H9 (cell line): ENCODE measurements at regions not wholly inside any gene's neighbourhood (a gene's known extent, or its start where the extent isn't known, plus 50 kb on each side); places are given as distances from the start of the nearest gene placed in this dataset.

Source experiments
- DNase-seq: peaks from one replicate; pipeline ENCODE4 v3.0.0-alpha.2; 2017
- H2AFZ ChIP-seq: one replicate; pipeline ENCODE4 v1.6.1; 2013; ENCODE audit warnings: mild to moderate bottlenecking, low read length, control low read depth, moderate library complexity
- H2AK5ac ChIP-seq: 2 replicates; pipeline ENCODE4 v1.6.1; 2013; ENCODE audit warnings: low read length, control low read depth, mixed read lengths; ENCODE audit not compliant: insufficient read length
- H2BK120ac ChIP-seq: one replicate; pipeline ENCODE4 v1.6.1; 2013; ENCODE audit warnings: low read depth, mild to moderate bottlenecking, low read length, control low read depth, inconsistent platforms; ENCODE audit not compliant: poor library complexity, severe bottlenecking
- H2BK12ac ChIP-seq: 2 replicates; pipeline ENCODE4 v1.6.1; 2013; ENCODE audit warnings: low read length, control low read depth, mixed read lengths, low read depth; ENCODE audit not compliant: insufficient read length
- H2BK15ac ChIP-seq: 2 replicates; pipeline ENCODE4 v1.6.1; 2013; ENCODE audit warnings: low read depth, low read length, control low read depth
- H2BK20ac ChIP-seq: one replicate; pipeline ENCODE4 v1.6.1; 2013; ENCODE audit warnings: low read depth, mild to moderate bottlenecking, low read length, control low read depth, inconsistent platforms; ENCODE audit not compliant: poor library complexity, severe bottlenecking
- H2BK5ac ChIP-seq: 2 replicates; pipeline ENCODE4 v1.6.1; 2013; ENCODE audit warnings: low read length, control low read depth, mixed read lengths; ENCODE audit not compliant: insufficient read length
- H3K14ac ChIP-seq: 2 replicates; pipeline ENCODE4 v1.6.1; 2013; ENCODE audit warnings: low read length, control low read depth; ENCODE audit not compliant: insufficient read depth
- H3K18ac ChIP-seq: 2 replicates; pipeline ENCODE4 v1.6.1; 2013; ENCODE audit warnings: low read depth, mild to moderate bottlenecking, mixed read lengths, low read length, control low read depth; ENCODE audit not compliant: insufficient read length
- H3K23ac ChIP-seq: 2 replicates; pipeline ENCODE4 v1.6.1; 2013; ENCODE audit warnings: low read length, control low read depth, mixed read lengths, low read depth; ENCODE audit not compliant: insufficient read length
- H3K23me2 ChIP-seq: 2 replicates; pipeline ENCODE4 v1.6.1; 2013; ENCODE audit warnings: low read depth, mild to moderate bottlenecking, mixed read lengths, low read length, control low read depth; ENCODE audit not compliant: insufficient read length, poor library complexity, severe bottlenecking
- H3K27ac ChIP-seq: 2 replicates; pipeline ENCODE4 v1.5.1; 2013; ENCODE audit warnings: low read length, control low read depth, mixed read lengths, low read depth; ENCODE audit not compliant: insufficient read length
- H3K27me3 ChIP-seq: 2 replicates; pipeline ENCODE4 v1.6.1; 2013; ENCODE audit warnings: low read length, control low read depth, inconsistent platforms; ENCODE audit not compliant: insufficient read depth
- H3K4ac ChIP-seq: 2 replicates; pipeline ENCODE4 v1.6.1; 2013; ENCODE audit warnings: low read depth, mild to moderate bottlenecking, control low read depth, inconsistent platforms, low read length, moderate library complexity
- H3K4me1 ChIP-seq: 2 replicates; pipeline ENCODE4 v1.6.1; 2013; ENCODE audit warnings: low read length, control low read depth, inconsistent platforms; ENCODE audit not compliant: insufficient read depth
- H3K4me2 ChIP-seq: 2 replicates; pipeline ENCODE4 v1.6.1; 2013; ENCODE audit warnings: low read length, control low read depth, mixed read lengths; ENCODE audit not compliant: insufficient read length, insufficient read depth
- H3K56ac ChIP-seq: 2 replicates; pipeline ENCODE4 v1.6.1; 2013; ENCODE audit warnings: low read depth, mild to moderate bottlenecking, mixed read lengths, low read length, control low read depth; ENCODE audit not compliant: insufficient read length
- H3K79me1 ChIP-seq: 2 replicates; pipeline ENCODE4 v1.6.1; 2013; ENCODE audit warnings: low read depth, mild to moderate bottlenecking, moderate library complexity, low read length, control low read depth, inconsistent platforms; ENCODE audit not compliant: insufficient read depth, poor library complexity, severe bottlenecking
- H3K79me2 ChIP-seq: 2 replicates; pipeline ENCODE4 v1.6.1; 2013; ENCODE audit warnings: low read length, control low read depth, inconsistent platforms; ENCODE audit not compliant: insufficient read depth
- H3K9ac ChIP-seq: 2 replicates; pipeline ENCODE4 v1.6.1; 2013; ENCODE audit warnings: low read length, control low read depth, mixed read lengths; ENCODE audit not compliant: insufficient read length; ENCODE audit errors: extremely low read depth
- H3K9me3 ChIP-seq: one replicate; pipeline ENCODE4 v1.6.1; 2013; ENCODE audit warnings: low read depth, low read length, inconsistent platforms; ENCODE audit not compliant: control insufficient read depth
- H3T11ph ChIP-seq: one replicate; pipeline ENCODE4 v1.6.1; 2013; ENCODE audit warnings: mild to moderate bottlenecking, low read length, control low read depth, inconsistent platforms
- H4K20me1 ChIP-seq: one replicate; pipeline ENCODE4 v1.6.1; 2013; ENCODE audit not compliant: control insufficient read depth, insufficient read length, insufficient read depth
- H4K5ac ChIP-seq: 2 replicates; pipeline ENCODE4 v1.6.1; 2013; ENCODE audit warnings: low read depth, mild to moderate bottlenecking, mixed read lengths, low read length, control low read depth; ENCODE audit not compliant: insufficient read length
- H4K8ac ChIP-seq: replicated peaks from 2 replicates; pipeline ENCODE4 v1.6.1; 2013; ENCODE audit warnings: low read length, control low read depth, mixed read lengths, low read depth; ENCODE audit not compliant: insufficient read length
- H4K91ac ChIP-seq: 2 replicates; pipeline ENCODE4 v1.6.1; 2013; ENCODE audit warnings: low read depth, mild to moderate bottlenecking, moderate library complexity, mixed read lengths, low read length, control low read depth; ENCODE audit not compliant: insufficient read length
- H3K27ac Mint-ChIP-seq, 3 experiments: 2 replicates in 2 of 3; 3 replicates in 1 of 3; pipeline ENCODE4 v1.8.0; 2020 to 2021; ENCODE audit warnings: mixed read lengths in 3 of 3, mild to moderate bottlenecking in 1 of 3, moderate library complexity in 1 of 3
- H3K27me3 Mint-ChIP-seq: 2 replicates; pipeline ENCODE4 v1.8.0; 2021; ENCODE audit warnings: low read depth, mild to moderate bottlenecking, moderate library complexity, mixed read lengths
- H3K36me3 Mint-ChIP-seq, 3 experiments: 2 replicates in 2 of 3; 3 replicates in 1 of 3; pipeline ENCODE4 v1.8.0; 2020 to 2021; ENCODE audit warnings: low read depth in 3 of 3, mixed read lengths in 3 of 3; ENCODE audit not compliant: insufficient read depth in 1 of 3
- H3K4me1 Mint-ChIP-seq, 2 experiments: 2 replicates each; pipeline ENCODE4 v1.8.0; 2020; ENCODE audit warnings: mixed read lengths in 2 of 2
- H3K4me3 Mint-ChIP-seq, 2 experiments: 2 replicates in 1 of 2; 3 replicates in 1 of 2; pipeline ENCODE4 v1.8.0; 2020 to 2021; ENCODE audit warnings: mild to moderate bottlenecking in 2 of 2, mixed read lengths in 2 of 2, moderate library complexity in 1 of 2
- H3K9me3 Mint-ChIP-seq, 2 experiments: 2 replicates in 1 of 2; 3 replicates in 1 of 2; pipeline ENCODE4 v1.8.0; 2020; ENCODE audit warnings: mild to moderate bottlenecking in 2 of 2, mixed read lengths in 2 of 2, moderate library complexity in 1 of 2
- WGBS: extraction: QIAGEN DNeasy Blood & Tissue Kit; methylation state at CpG from one replicate; pipeline ENCODE4 v1.1.7; 2013; ENCODE audit warnings: missing lambda C conversion rate, low lambda C conversion rate, mixed read lengths; ENCODE audit not compliant: insufficient read length; ENCODE audit errors: extremely low coverage; 5-methylcytosine and 5-hydroxymethylcytosine counted together
- TF ChIP-seq, protein P1 (sequence below): fragments of 200-600 bp; sonication (generic); conservative IDR thresholded peaks from 3 replicates; pipeline ENCODE4 v1.8.0; 2021; ENCODE audit warnings: antibody characterized with exemption, mild to moderate bottlenecking

DNA sequence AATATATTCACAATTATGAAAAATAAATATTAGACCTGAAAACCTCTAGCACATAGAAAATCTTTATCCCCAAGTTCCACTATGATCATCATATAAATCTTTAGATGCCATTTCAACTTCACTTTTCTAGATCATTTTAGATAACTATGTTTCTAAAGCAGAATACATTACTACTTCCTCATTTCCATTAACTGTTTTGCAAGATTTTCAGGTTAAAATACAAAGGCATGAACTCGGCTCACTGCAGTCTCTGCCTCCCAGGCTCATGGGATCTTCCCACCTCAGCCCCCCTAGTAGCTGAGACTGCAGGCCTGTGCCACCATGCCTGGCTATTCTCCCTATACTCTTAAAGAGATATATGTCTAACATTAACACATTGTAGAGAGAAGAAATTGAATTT is 1365.9 kb upstream of the AGA start:
- Histone ChIP-seq H3K79me1 (no peaks in the 10 kb centered on the region), H4K8ac (no peak overlapping the region), H2BK120ac (no peak overlapping the region), H3T11ph (no peak overlapping the region), H4K20me1 (no peaks in the 10 kb centered on the region), H3K23ac (no peak overlapping the region), H3K56ac (no peak overlapping the region), H2BK20ac (no peak overlapping the region), H2AFZ (no peak overlapping the region), H2BK12ac (no peak overlapping the region), H3K9ac (no peak overlapping the region), H4K5ac (no peak overlapping the region), H3K14ac (no peak overlapping the region), H2AK5ac (no peak overlapping the region), H3K4ac (no peak overlapping the region), H3K79me2 (no peaks in the 10 kb centered on the region), H3K4me2 (no peak overlapping the region), H2BK5ac (no peak overlapping the region), H2BK15ac (no peak overlapping the region), H3K27me3 (no peaks in the 10 kb centered on the region), H3K18ac (no peak overlapping the region), H3K4me1 (no peaks in the 10 kb centered on the region), H3K23me2 (no peaks in the 10 kb centered on the region), H4K91ac (no peak overlapping the region), H3K27ac (no peak overlapping the region), H3K9me3 (no peaks in the 10 kb centered on the region)
- peaks cover 4 to 5% of the 10 kb centered on the region in 2 experiments; a peak in 2 of 4 replicates for H3K4me1 Mint-ChIP-seq
- DNase-seq = no peak
- TF ChIP-seq, protein P1, sequence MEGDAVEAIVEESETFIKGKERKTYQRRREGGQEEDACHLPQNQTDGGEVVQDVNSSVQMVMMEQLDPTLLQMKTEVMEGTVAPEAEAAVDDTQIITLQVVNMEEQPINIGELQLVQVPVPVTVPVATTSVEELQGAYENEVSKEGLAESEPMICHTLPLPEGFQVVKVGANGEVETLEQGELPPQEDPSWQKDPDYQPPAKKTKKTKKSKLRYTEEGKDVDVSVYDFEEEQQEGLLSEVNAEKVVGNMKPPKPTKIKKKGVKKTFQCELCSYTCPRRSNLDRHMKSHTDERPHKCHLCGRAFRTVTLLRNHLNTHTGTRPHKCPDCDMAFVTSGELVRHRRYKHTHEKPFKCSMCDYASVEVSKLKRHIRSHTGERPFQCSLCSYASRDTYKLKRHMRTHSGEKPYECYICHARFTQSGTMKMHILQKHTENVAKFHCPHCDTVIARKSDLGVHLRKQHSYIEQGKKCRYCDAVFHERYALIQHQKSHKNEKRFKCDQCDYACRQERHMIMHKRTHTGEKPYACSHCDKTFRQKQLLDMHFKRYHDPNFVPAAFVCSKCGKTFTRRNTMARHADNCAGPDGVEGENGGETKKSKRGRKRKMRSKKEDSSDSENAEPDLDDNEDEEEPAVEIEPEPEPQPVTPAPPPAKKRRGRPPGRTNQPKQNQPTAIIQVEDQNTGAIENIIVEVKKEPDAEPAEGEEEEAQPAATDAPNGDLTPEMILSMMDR = no peak
- no peaks in the 10 kb centered on the region for H3K36me3 Mint-ChIP-seq
- no CpG with 5 or more reads among the region's 1 CpG for WGBS
- no peak overlapping the region for H3K27ac Mint-ChIP-seq
- H3K27me3 Mint-ChIP-seq = no peaks in the 10 kb centered on the region
- peaks cover 0 to 5% of the 10 kb centered on the region in 2 experiments; a peak in 1 of 5 replicates for H3K9me3 Mint-ChIP-seq
- H3K4me3 Mint-ChIP-seq = no peak overlapping the region
